Tibial artery (tissue), 4 donors: ENCODE measurements at regions not wholly inside any gene's neighbourhood (a gene's known extent, or its start where the extent isn't known, plus 50 kb on each side); places are given as distances from the start of the nearest gene placed in this dataset.

ENCODE experiments used
- DNase-seq, 2 donors: peaks; one replicate each; pipeline ENCODE4 v3.0.0-alpha.2; 2019
- H3K27ac ChIP-seq, 2 donors: fragments of 200-600 bp; sonication (generic) in 1 of 2; 1 replicate in 1 of 2; 2 replicates in 1 of 2; pipeline ENCODE4 v1.5.1; 2018 to 2019; ENCODE audit warnings: mild to moderate bottlenecking in 1 of 2
- H3K27me3 ChIP-seq, 2 donors: fragments of 200-600 bp; sonication (generic) in 1 of 2; one replicate each; pipeline versions ENCODE4 v1.5.1 to v1.6.0; 2016 to 2019
- H3K36me3 ChIP-seq, 3 donors: fragments of 200-600 bp; sonication (generic) in 2 of 3; one replicate each; pipeline ENCODE4 v1.5.1; 2016 to 2019; ENCODE audit warnings: mild to moderate bottlenecking in 2 of 3
- H3K4me1 ChIP-seq, 4 donors: fragments of 200-600 bp; sonication (generic) in 2 of 4; 1 replicate in 3 of 4; 2 replicates in 1 of 4; pipeline ENCODE4 v1.5.1; 2016 to 2019
- H3K4me3 ChIP-seq, 2 donors: fragments of 200-600 bp; sonication (generic) in 1 of 2; 1 replicate in 1 of 2; 2 replicates in 1 of 2; pipeline ENCODE4 v1.5.1; 2018 to 2019; ENCODE audit warnings: mild to moderate bottlenecking in 2 of 2
- H3K9me3 ChIP-seq, 3 donors: fragments of 200-600 bp; sonication (generic) in 1 of 3; one replicate each; pipeline ENCODE4 v1.5.1; 2016 to 2019
- CTCF ChIP-seq, 2 experiments: fragments of 200-600 bp in 1 of 2; fragments of 450-650 bp in 1 of 2; IDR thresholded peaks; one replicate each; pipeline ENCODE4 v1.5.1; 2017 to 2019; ENCODE audit warnings: antibody characterized with exemption in 2 of 2, mild to moderate bottlenecking in 1 of 2, moderate library complexity in 1 of 2
- intact Hi-C: fragments of 100-400 bp; cut with DNase I; formaldehyde crosslinking; loops from one replicate; pipeline ENCODE4 v1.15.0; 2023; ENCODE audit warnings: low total_unique reads

- no peak for DNase-seq
- Histone ChIP-seq H3K27me3 (no peaks in the 10 kb centered on the region), H3K4me1 (no peaks in the 10 kb centered on the region), H3K36me3 (no peaks in the 10 kb centered on the region), H3K4me3 (no peak overlapping the region), H3K27ac (no peak overlapping the region), H3K9me3 (peaks cover 0 to 2% (median 1%) of the 10 kb centered on the region in 3 donors)
- no peak for TF ChIP-seq CTCF (IDR thresholded peaks at IDR 0.05)
- intact Hi-C loops, result no loop called here
These were observed 423.4 kb downstream of the ZEB2 start for GRCh38 chr2:144096531-144096930.

- no peaks in the 10 kb centered on the region for H3K36me3 ChIP-seq
- peaks cover 0 to 9% (median 5%) of the 10 kb centered on the region in 3 donors for H3K9me3 ChIP-seq
- H3K27ac ChIP-seq, result no peak overlapping the region
- no peaks in the 10 kb centered on the region for H3K4me1 ChIP-seq
- H3K27me3 ChIP-seq, result no peaks in the 10 kb centered on the region
- TF ChIP-seq CTCF (IDR thresholded peaks at IDR 0.05), result no peak
- no peak overlapping the region for H3K4me3 ChIP-seq
- no peak for DNase-seq
- intact Hi-C loops, result no loop called here
These were observed 425.3 kb downstream of the ZEB2 start for GRCh38 chr2:144094408-144095151.

GRCh38 chr2:144091622-144092021 is 428.3 kb downstream of the ZEB2 start:
- Histone ChIP-seq H3K27me3 (no peaks in the 10 kb centered on the region), H3K4me3 (no peak overlapping the region), H3K36me3 (no peaks in the 10 kb centered on the region), H3K4me1 (peaks cover 0 to 4% (median 0%) of the 10 kb centered on the region in 4 donors), H3K27ac (no peak overlapping the region), H3K9me3 (peaks cover 0 to 9% (median 5%) of the 10 kb centered on the region in 3 donors)
- intact Hi-C loops, result no loop called here
- no peak for TF ChIP-seq CTCF (IDR thresholded peaks at IDR 0.05)
- DNase-seq, result no peak

GRCh38 chr2:144088863-144089262 is 431.1 kb downstream of the ZEB2 start:
- Histone ChIP-seq H3K4me3 (no peak overlapping the region), H3K4me1 (peaks cover 0 to 7% (median 2%) of the 10 kb centered on the region in 4 donors), H3K27me3 (no peaks in the 10 kb centered on the region), H3K9me3 (peaks cover 0 to 9% (median 5%) of the 10 kb centered on the region in 3 donors), H3K27ac (no peak overlapping the region), H3K36me3 (no peaks in the 10 kb centered on the region)
- no peak for DNase-seq
- intact Hi-C loops, result loop anchor here (1.0 kb wide), 1 partner anchor 8 kb away; no protein-coding TSS in a partner anchor
- TF ChIP-seq CTCF (IDR thresholded peaks at IDR 0.05), result no peak

- Histone ChIP-seq H3K27me3 (no peaks in the 10 kb centered on the region), H3K4me1 (peaks cover 0 to 19% (median 2%) of the 10 kb centered on the region in 4 donors), H3K27ac (no peak overlapping the region), H3K4me3 (no peak overlapping the region), H3K36me3 (no peaks in the 10 kb centered on the region), H3K9me3 (peaks cover 0 to 9% (median 5%) of the 10 kb centered on the region in 3 donors)
- no peak for DNase-seq
- intact Hi-C loops, result no loop called here
- TF ChIP-seq CTCF (IDR thresholded peaks at IDR 0.05), result no peak
These were observed 433.0 kb downstream of the ZEB2 start for GRCh38 chr2:144086965-144087364.
